H1 (cell line): ENCODE measurements at regions not wholly inside any gene's neighbourhood (a gene's known extent, or its start where the extent isn't known, plus 50 kb on each side); places are given as distances from the start of the nearest gene placed in this dataset.

Experiments used
- CTCF ChIA-PET: fragments of 300-600 bp; sonication (Branson Sonifier 250); formaldehyde crosslinking; loops from one replicate; lab custom pipeline; 2021; ENCODE audit not compliant: partially characterized antibody; lab: Charles Lee
- POLR2A ChIA-PET: fragments of 300-600 bp; sonication (Branson Sonifier 250); formaldehyde crosslinking; loops from one replicate; lab custom pipeline; 2021; ENCODE audit warnings: inconsistent platforms; ENCODE audit not compliant: partially characterized antibody; lab: Charles Lee
- DNase-seq, 2 experiments: peaks; one replicate each; pipeline versions ENCODE4 v3.0.0 to v3.0.0-alpha.2; 2010 to 2022; ENCODE audit warnings: low spot score in 2 of 2, low read depth in 1 of 2, mixed read lengths in 1 of 2
- FAIRE-seq: peaks from 2 replicates; lab custom pipeline; 2011; peaks lifted over from hg19 to GRCh38; lab: Jason Lieb, UNC
- H2AFZ ChIP-seq: 2 replicates; pipeline ENCODE4 v1.8.1; 2012; ENCODE audit warnings: low read length, inconsistent platforms
- H2AK5ac ChIP-seq: 2 replicates; pipeline ENCODE4 v1.6.1; 2013; ENCODE audit warnings: low read depth, low read length
- H2BK120ac ChIP-seq: replicated peaks from 2 replicates; pipeline ENCODE3; 2013; ENCODE audit warnings: low read depth, low read length, inconsistent platforms
- H2BK12ac ChIP-seq: 2 replicates; pipeline ENCODE4 v1.6.1; 2013; ENCODE audit warnings: low read depth, low read length
- H2BK15ac ChIP-seq: 2 replicates; pipeline ENCODE4 v1.6.1; 2013; ENCODE audit warnings: low read length
- H2BK20ac ChIP-seq: 2 replicates; pipeline ENCODE4 v1.6.1; 2013; ENCODE audit warnings: low read length
- H2BK5ac ChIP-seq: 2 replicates; pipeline ENCODE4 v1.6.1; 2013; ENCODE audit warnings: low read depth, low read length
- H3K14ac ChIP-seq: 2 replicates; pipeline ENCODE4 v1.6.1; 2013; ENCODE audit warnings: inconsistent platforms; ENCODE audit not compliant: insufficient read length
- H3K18ac ChIP-seq: 2 replicates; pipeline ENCODE4 v1.6.1; 2013; ENCODE audit warnings: low read length; ENCODE audit errors: extremely low read depth
- H3K23ac ChIP-seq: 2 replicates; pipeline ENCODE4 v1.6.1; 2013; ENCODE audit warnings: inconsistent platforms; ENCODE audit not compliant: insufficient read length
- H3K23me2 ChIP-seq: 2 replicates; pipeline ENCODE4 v1.6.1; 2013; ENCODE audit warnings: low read depth, low read length
- H3K27ac ChIP-seq: 2 replicates; pipeline ENCODE4 v1.6.1; 2011; ENCODE audit warnings: low read depth, low read length, inconsistent platforms
- H3K27me3 ChIP-seq, 4 experiments: replicated peaks in 1 of 4; 1 replicate in 1 of 4; 2 replicates in 3 of 4; pipeline versions ENCODE4 v1.6.1 to v1.8.1; 2011 to 2013; ENCODE audit warnings: low read length in 3 of 4, mild to moderate bottlenecking in 3 of 4, inconsistent platforms in 2 of 4, mixed read lengths in 2 of 4, moderate library complexity in 1 of 4; ENCODE audit not compliant: control insufficient read depth in 3 of 4, insufficient read depth in 3 of 4; ENCODE audit errors: extremely low read depth in 1 of 4
- H3K36me3 ChIP-seq, 4 experiments: 2 replicates each; pipeline versions ENCODE4 v1.6.1 to v1.8.1; 2011 to 2013; ENCODE audit warnings: mild to moderate bottlenecking in 4 of 4, low read length in 3 of 4, moderate library complexity in 2 of 4, control low read depth in 1 of 4, inconsistent platforms in 1 of 4; ENCODE audit not compliant: insufficient read depth in 4 of 4, control insufficient read depth in 2 of 4
- H3K4ac ChIP-seq: replicated peaks from 2 replicates; pipeline ENCODE3; 2013; ENCODE audit warnings: low read length, low read depth, mixed read lengths, inconsistent platforms; ENCODE audit not compliant: insufficient read length
- H3K4me1 ChIP-seq, 4 experiments: replicated peaks in 1 of 4; 1 replicate in 1 of 4; 2 replicates in 3 of 4; pipeline versions ENCODE4 v1.6.1 to v1.8.1; 2011 to 2013; ENCODE audit warnings: low read length in 3 of 4, inconsistent platforms in 2 of 4, mixed read lengths in 1 of 4; ENCODE audit not compliant: insufficient read depth in 4 of 4, control insufficient read depth in 3 of 4
- H3K4me2 ChIP-seq, 2 experiments: 2 replicates each; pipeline versions ENCODE4 v1.6.1 to v1.8.1; 2011 to 2013; ENCODE audit warnings: low read depth in 2 of 2, low read length in 2 of 2, control low read depth in 1 of 2, inconsistent platforms in 1 of 2, mild to moderate bottlenecking in 1 of 2; ENCODE audit not compliant: insufficient read depth in 1 of 2
- H3K4me3 ChIP-seq, 4 experiments: fragments of 200-600, 300-600 bp in 1 of 4; sonication (generic), shearing (Covaris generic), sonication (Bioruptor Twin) in 1 of 4; 2 replicates each; pipeline versions ENCODE4 v1.5.1 to v1.8.1; 2011 to 2016; ENCODE audit warnings: low read length in 4 of 4, low read depth in 3 of 4, control low read depth in 2 of 4, inconsistent platforms in 2 of 4, mild to moderate bottlenecking in 2 of 4, mixed read lengths in 1 of 4, moderate library complexity in 1 of 4; ENCODE audit not compliant: insufficient read depth in 2 of 4; ENCODE audit errors: extremely low read depth in 1 of 4
- H3K56ac ChIP-seq: replicated peaks from 2 replicates; pipeline ENCODE3; 2013; ENCODE audit warnings: low read depth, mild to moderate bottlenecking, mixed read lengths, low read length, inconsistent platforms; ENCODE audit not compliant: insufficient read length
- H3K79me1 ChIP-seq: 2 replicates; pipeline ENCODE4 v1.6.1; 2013; ENCODE audit warnings: low read depth, low read length, control low read depth
- H3K79me2 ChIP-seq, 2 experiments: 2 replicates each; pipeline versions ENCODE4 v1.6.1 to v1.8.1; 2012 to 2013; ENCODE audit warnings: low read length in 2 of 2, mild to moderate bottlenecking in 2 of 2, inconsistent platforms in 1 of 2; ENCODE audit not compliant: insufficient read depth in 2 of 2, control insufficient read depth in 1 of 2
- H3K9ac ChIP-seq, 4 experiments: replicated peaks in 1 of 4; 1 replicate in 1 of 4; 2 replicates in 3 of 4; pipeline versions ENCODE4 v1.6.1 to v1.8.1; 2011 to 2013; ENCODE audit warnings: low read depth in 3 of 4, low read length in 3 of 4, control low read depth in 2 of 4, mild to moderate bottlenecking in 2 of 4, moderate library complexity in 2 of 4, inconsistent platforms in 1 of 4; ENCODE audit errors: extremely low read depth in 1 of 4
- H3K9me3 ChIP-seq, 2 experiments: 2 replicates each; pipeline versions ENCODE4 v1.6.1 to v1.8.1; 2012 to 2013; ENCODE audit warnings: mild to moderate bottlenecking in 2 of 2, moderate library complexity in 2 of 2, control low read depth in 1 of 2, inconsistent platforms in 1 of 2, low read depth in 1 of 2, low read length in 1 of 2, mixed read lengths in 1 of 2; ENCODE audit not compliant: insufficient read depth in 2 of 2
- H4K20me1 ChIP-seq, 2 experiments: replicated peaks in 1 of 2; 2 replicates each; pipeline versions ENCODE3 to v1.8.1; 2011 to 2013; ENCODE audit warnings: inconsistent platforms in 2 of 2, low read length in 2 of 2, mild to moderate bottlenecking in 1 of 2; ENCODE audit not compliant: insufficient read depth in 2 of 2, control insufficient read depth in 1 of 2
- H4K5ac ChIP-seq: 2 replicates; pipeline ENCODE4 v1.6.1; 2013; ENCODE audit warnings: low read length, low read depth, mixed read lengths, inconsistent platforms; ENCODE audit not compliant: insufficient read length
- H4K8ac ChIP-seq: 2 replicates; pipeline ENCODE4 v1.8.0; 2013; ENCODE audit warnings: mild to moderate bottlenecking, moderate library complexity, low read length, inconsistent platforms; ENCODE audit not compliant: insufficient read depth; ENCODE audit errors: extremely low read depth
- H4K91ac ChIP-seq: replicated peaks from 2 replicates; pipeline ENCODE3; 2013; ENCODE audit warnings: low read length, mixed read lengths, inconsistent platforms; ENCODE audit not compliant: insufficient read length
- CREB1 ChIP-seq: IDR thresholded peaks from 2 replicates; pipeline ENCODE4 v1.6.1; 2012; ENCODE audit warnings: inconsistent platforms
- KDM4A ChIP-seq: IDR thresholded peaks from one replicate; pipeline ENCODE4 v1.7.1; 2012; ENCODE audit warnings: low read depth, mild to moderate bottlenecking, moderate library complexity, low read length, inconsistent platforms; ENCODE audit not compliant: severe bottlenecking
- POLR2A ChIP-seq, 2 experiments: IDR thresholded peaks; 1 replicate in 1 of 2; 2 replicates in 1 of 2; pipeline ENCODE4 v1.6.1; 2011; ENCODE audit warnings: low read depth in 2 of 2, low read length in 2 of 2, mild to moderate bottlenecking in 2 of 2; ENCODE audit errors: control extremely low read depth in 1 of 2
- RAD21 ChIP-seq, 2 experiments: IDR thresholded peaks in 1 of 2; conservative IDR thresholded peaks in 1 of 2; 2 replicates each; pipeline ENCODE4 v1.6.1; 2011; ENCODE audit warnings: low read depth in 2 of 2, low read length in 2 of 2, improper control_type of control experiment in 1 of 2, inconsistent platforms in 1 of 2, mild to moderate bottlenecking in 1 of 2, moderate library complexity in 1 of 2
- RNF2 ChIP-seq: fragments of 200-900, 300-1000 bp; sonication (generic); IDR thresholded peaks from 2 replicates; pipeline ENCODE4 v1.7.1; 2016; ENCODE audit warnings: borderline replicate concordance, low read depth, mild to moderate bottlenecking, antibody characterized with exemption, low read length; ENCODE audit not compliant: poor library complexity, severe bottlenecking; ENCODE audit errors: missing control alignments
- SP2 ChIP-seq: IDR thresholded peaks from 2 replicates; pipeline ENCODE4 v1.6.1; 2012; ENCODE audit warnings: mild to moderate bottlenecking, low read length, inconsistent platforms
- WGBS, 2 experiments: shearing (Covaris generic) in 1 of 2; methylation state at CpG; one replicate each; pipeline versions ENCODE4 v1.1.6 to v1.1.7; 2013 to 2015; ENCODE audit warnings: low lambda C conversion rate in 2 of 2, mixed read lengths in 2 of 2, inconsistent platforms in 1 of 2, low coverage in 1 of 2, missing lambda C conversion rate in 1 of 2; ENCODE audit not compliant: insufficient replicate concordance in 2 of 2, insufficient coverage in 1 of 2, insufficient read length in 1 of 2; ENCODE audit errors: extremely low coverage in 1 of 2, missing lambda C conversion rate in 1 of 2; 5-methylcytosine and 5-hydroxymethylcytosine counted together
- TF ChIP-seq, protein P1 (sequence below), 3 experiments: IDR thresholded peaks; 1 replicate in 2 of 3; 2 replicates in 1 of 3; pipeline versions ENCODE4 v1.5.1 to v1.6.1; 2011; ENCODE audit warnings: low read length in 3 of 3, mild to moderate bottlenecking in 3 of 3, inconsistent platforms in 2 of 3, low read depth in 1 of 3, moderate library complexity in 1 of 3; ENCODE audit not compliant: insufficient read depth in 1 of 3; ENCODE audit errors: control extremely low read depth in 1 of 3

GRCh38 chr16:6335072-6335471 lies 997.6 kb upstream of the RBFOX1 start:
- peaks cover 0 to 4% (median under 1%) of the 10 kb centered on the region in 4 experiments; a peak in 2 of 8 replicates for H3K36me3 ChIP-seq
- no peak for TF ChIP-seq RNF2
- no peak for TF ChIP-seq KDM4A
- no peak for TF ChIP-seq POLR2A (IDR thresholded peaks at IDR 0.05; ENCODE audit: control extremely low read depth in 1 of 2, low read depth in 2 of 2, low read length in 2 of 2)
- TF ChIP-seq SP2: no peak
- TF ChIP-seq, protein P1, sequence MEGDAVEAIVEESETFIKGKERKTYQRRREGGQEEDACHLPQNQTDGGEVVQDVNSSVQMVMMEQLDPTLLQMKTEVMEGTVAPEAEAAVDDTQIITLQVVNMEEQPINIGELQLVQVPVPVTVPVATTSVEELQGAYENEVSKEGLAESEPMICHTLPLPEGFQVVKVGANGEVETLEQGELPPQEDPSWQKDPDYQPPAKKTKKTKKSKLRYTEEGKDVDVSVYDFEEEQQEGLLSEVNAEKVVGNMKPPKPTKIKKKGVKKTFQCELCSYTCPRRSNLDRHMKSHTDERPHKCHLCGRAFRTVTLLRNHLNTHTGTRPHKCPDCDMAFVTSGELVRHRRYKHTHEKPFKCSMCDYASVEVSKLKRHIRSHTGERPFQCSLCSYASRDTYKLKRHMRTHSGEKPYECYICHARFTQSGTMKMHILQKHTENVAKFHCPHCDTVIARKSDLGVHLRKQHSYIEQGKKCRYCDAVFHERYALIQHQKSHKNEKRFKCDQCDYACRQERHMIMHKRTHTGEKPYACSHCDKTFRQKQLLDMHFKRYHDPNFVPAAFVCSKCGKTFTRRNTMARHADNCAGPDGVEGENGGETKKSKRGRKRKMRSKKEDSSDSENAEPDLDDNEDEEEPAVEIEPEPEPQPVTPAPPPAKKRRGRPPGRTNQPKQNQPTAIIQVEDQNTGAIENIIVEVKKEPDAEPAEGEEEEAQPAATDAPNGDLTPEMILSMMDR (IDR thresholded peaks at IDR 0.05; ENCODE audit: control extremely low read depth in 1 of 3, insufficient read depth in 1 of 3, low read depth in 1 of 3, low read length in 3 of 3): peak; percentile 40 to 79 (median 64); a peak in 3 of 4 replicates
- 0 out of 2 replicates have a peak, but pooled peaks have one; percentile 38 for TF ChIP-seq CREB1
- peak; percentile 53 to 54 for TF ChIP-seq RAD21 (IDR thresholded peaks at IDR 0.05 in 1 of 2, conservative IDR thresholded peaks at IDR 0.05 in 1 of 2; ENCODE audit: low read depth in 2 of 2, low read length in 2 of 2)
- DNase-seq: peak in 1 of 2 experiments; percentile 83

More at GRCh38 chr16:6335072-6335471, 997.6 kb upstream of the RBFOX1 start:
- no peak overlapping the region for H3K18ac ChIP-seq
- no peak overlapping the region for H2BK12ac ChIP-seq
- H2BK120ac ChIP-seq: no peak overlapping the region
- H3K79me2 ChIP-seq: no peaks in the 10 kb centered on the region
- CTCF ChIA-PET: interaction anchor here (0.8 to 2.1 kb wide), 5 partner anchors 9 to 119 kb away, joined by 3 to 7 read pairs (median 3); no protein-coding TSS in a partner anchor
- no peak overlapping the region for H2AFZ ChIP-seq
- H3K4me1 ChIP-seq: peaks cover 0 to 3% (median 0%) of the 10 kb centered on the region in 4 experiments; a peak in 2 of 7 replicates
- H3K4me2 ChIP-seq: no peak overlapping the region
- no peak overlapping the region for H4K8ac ChIP-seq
- H4K5ac ChIP-seq: no peak overlapping the region
- no peak overlapping the region for H2BK15ac ChIP-seq
- H3K14ac ChIP-seq: no peak overlapping the region
- peaks cover 0 to 3% of the 10 kb centered on the region in 2 experiments; a peak in 1 of 4 replicates for H3K9me3 ChIP-seq
- H3K23me2 ChIP-seq: no peaks in the 10 kb centered on the region
- FAIRE-seq: peak; percentile 91
- 60% methylated on average over 6 of the region's 6 CpGs; no CpG with 5 or more reads in 1 of the 2 experiments for WGBS, 2 experiments
- peak overlapping the region; percentile 55 for H2BK20ac ChIP-seq
- no peaks in the 10 kb centered on the region for H3K27me3 ChIP-seq
- no peak overlapping the region for H2BK5ac ChIP-seq
- no peak overlapping the region for H3K56ac ChIP-seq
- no peaks in the 10 kb centered on the region for H3K79me1 ChIP-seq
- H4K91ac ChIP-seq: no peak overlapping the region
- no peak overlapping the region for H3K4me3 ChIP-seq
- no peaks in the 10 kb centered on the region for H4K20me1 ChIP-seq
- no peak overlapping the region for H3K23ac ChIP-seq
- POLR2A ChIA-PET: no interaction called here
- no peak overlapping the region for H3K4ac ChIP-seq
- no peak overlapping the region for H3K27ac ChIP-seq
- H3K9ac ChIP-seq: no peak overlapping the region
- H2AK5ac ChIP-seq: no peak overlapping the region
